HepG2 (cell line): ENCODE measurements at regions not wholly inside any gene's neighbourhood (a gene's known extent, or its start where the extent isn't known, plus 50 kb on each side); places are given as distances from the start of the nearest gene placed in this dataset.

ENCODE experiments used
- DNMT1 ChIP-seq: sonication (generic); formaldehyde crosslinking; IDR thresholded peaks from 2 replicates; pipeline ENCODE4 v1.5.1; 2020; ENCODE audit warnings: mild to moderate bottlenecking, missing genetic modification reagents
- SIN3A ChIP-seq: IDR thresholded peaks from 2 replicates; pipeline ENCODE4 v1.6.1; 2011; ENCODE audit warnings: low read depth, mild to moderate bottlenecking, control low read depth, low read length, borderline replicate concordance
- SP1 ChIP-seq, 2 experiments: fragments of 450-650 bp in 1 of 2; sonication (generic) in 1 of 2; formaldehyde crosslinking in 1 of 2; IDR thresholded peaks; 2 replicates each; pipeline versions ENCODE4 v1.4.0 to v1.6.1; 2016 to 2020; ENCODE audit warnings: missing genetic modification reagents in 1 of 2

DNA sequence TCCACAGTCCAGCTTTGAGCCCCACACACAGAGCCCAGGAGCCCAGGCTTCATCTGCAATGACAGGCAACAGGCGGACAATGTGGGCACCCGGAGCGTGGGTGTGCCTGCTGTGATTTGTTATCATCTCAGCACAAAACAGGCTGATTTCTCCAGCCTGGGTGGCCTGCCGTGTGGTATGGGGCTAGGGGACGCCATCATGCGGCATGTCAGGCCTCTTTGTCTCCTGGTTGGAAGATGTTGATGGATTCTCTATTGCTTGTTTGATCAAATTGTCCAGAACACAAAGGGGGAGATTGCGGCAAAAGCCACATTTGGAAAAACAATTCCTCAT, 147.1 kb downstream of the KIF26A start:
- TF ChIP-seq DNMT1 (CRISPR knock-in tag) (no peak), SP1 (IDR thresholded peaks at IDR 0.05) (no peak), SP1 (CRISPR knock-in tag; IDR thresholded peaks at IDR 0.05) (no peak), SIN3A (no peak)
